ENCODE measurements at regions not wholly inside any gene's neighbourhood (a gene's known extent, or its start where the extent isn't known, plus 50 kb on each side); places are given as distances from the start of the nearest gene placed in this dataset.
"Not testable (repeated sequence)": the region's sequence is repeated elsewhere in the genome, so short reads cannot be mapped to it uniquely, and the experiment has no call there.

DNA sequence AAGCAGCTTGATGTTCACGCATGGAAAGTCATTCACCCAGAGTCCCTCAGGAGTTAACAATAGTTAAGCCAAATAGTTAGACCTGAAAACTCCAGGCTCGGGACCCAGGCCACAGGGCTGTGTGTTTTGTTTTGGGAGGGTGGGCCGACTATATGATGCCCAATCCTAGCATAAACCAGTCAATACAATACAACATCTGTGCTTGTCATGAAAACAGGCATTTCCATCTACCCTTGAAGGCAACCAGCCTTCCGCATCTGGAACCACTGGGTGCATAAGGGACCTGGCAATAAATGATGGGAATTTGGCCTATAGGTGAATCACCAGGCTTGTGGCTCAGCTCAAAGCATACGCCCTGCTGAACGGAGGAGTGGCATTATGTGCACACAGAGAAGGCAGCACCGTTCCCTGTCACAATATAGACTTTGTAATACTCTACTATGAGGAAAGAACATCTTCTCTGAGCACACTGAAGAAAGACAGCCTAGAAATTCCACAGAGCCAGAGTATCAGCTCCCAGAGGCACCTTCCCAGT lies 91.0 kb upstream of the FOXN3 start:
- Histone ChIP-seq H3K27me3 (ENCODE audit: control insufficient read depth in 2 of 2, insufficient read depth in 2 of 2, low read length in 2 of 2) (no peaks in the 10 kb centered on the region), H3K27ac (ENCODE audit: low read depth in 1 of 2, low read length in 2 of 2) (no peak overlapping the region), H4K20me1 (ENCODE audit: insufficient read depth, low read length) (peaks cover 16% of the 10 kb centered on the region), H3K4me1 (ENCODE audit: control insufficient read depth in 1 of 2, insufficient read depth in 2 of 2, low read length in 2 of 2) (peaks cover 43 to 57% of the 10 kb centered on the region in 2 donors), H3K9me3 (replicated peaks in 1 of 2; ENCODE audit: control insufficient read depth in 1 of 2, insufficient read depth in 1 of 2, low read length in 2 of 2) (no peaks in the 10 kb centered on the region), H3K36me3 (replicated peaks in 1 of 2; ENCODE audit: control insufficient read depth in 1 of 2, insufficient read depth in 2 of 2, low read length in 2 of 2) (peaks cover 0 to 4% of the 10 kb centered on the region in 2 donors), H3K79me2 (ENCODE audit: insufficient read depth, low read length) (peaks cover 54% of the 10 kb centered on the region), H2AFZ (ENCODE audit: insufficient read depth, low read depth, low read length, poor library complexity, severe bottlenecking) (no peak overlapping the region), H3K9ac (ENCODE audit: insufficient read depth, low read length, poor library complexity, severe bottlenecking) (no peak overlapping the region), H3K4me3 (replicated peaks in 1 of 3; ENCODE audit: low read depth in 2 of 3, low read length in 3 of 3) (no peak overlapping the region), H3K4me2 (replicated peaks; ENCODE audit: extremely low read depth, low read length, poor library complexity, severe bottlenecking) (no peak overlapping the region)
- peaks cover 25 to 43% of the 10 kb centered on the region in 2 donors for H3K36me3 Mint-ChIP-seq
- no CpG with 5 or more reads among the region's 7 CpGs for WGBS (ENCODE audit: insufficient coverage)
- H3K27me3 Mint-ChIP-seq (ENCODE audit: low read depth in 3 of 3): peaks cover 0 to 2% (median 0%) of the 10 kb centered on the region in 3 donors
- H3K4me1 Mint-ChIP-seq: peaks cover 72% of the 10 kb centered on the region
- DNase-seq: no peak
- H3K4me3 Mint-ChIP-seq: no peak overlapping the region
- intact Hi-C loops (cut with micrococcal nuclease): no loop called here
- TF ChIP-seq, protein P1, sequence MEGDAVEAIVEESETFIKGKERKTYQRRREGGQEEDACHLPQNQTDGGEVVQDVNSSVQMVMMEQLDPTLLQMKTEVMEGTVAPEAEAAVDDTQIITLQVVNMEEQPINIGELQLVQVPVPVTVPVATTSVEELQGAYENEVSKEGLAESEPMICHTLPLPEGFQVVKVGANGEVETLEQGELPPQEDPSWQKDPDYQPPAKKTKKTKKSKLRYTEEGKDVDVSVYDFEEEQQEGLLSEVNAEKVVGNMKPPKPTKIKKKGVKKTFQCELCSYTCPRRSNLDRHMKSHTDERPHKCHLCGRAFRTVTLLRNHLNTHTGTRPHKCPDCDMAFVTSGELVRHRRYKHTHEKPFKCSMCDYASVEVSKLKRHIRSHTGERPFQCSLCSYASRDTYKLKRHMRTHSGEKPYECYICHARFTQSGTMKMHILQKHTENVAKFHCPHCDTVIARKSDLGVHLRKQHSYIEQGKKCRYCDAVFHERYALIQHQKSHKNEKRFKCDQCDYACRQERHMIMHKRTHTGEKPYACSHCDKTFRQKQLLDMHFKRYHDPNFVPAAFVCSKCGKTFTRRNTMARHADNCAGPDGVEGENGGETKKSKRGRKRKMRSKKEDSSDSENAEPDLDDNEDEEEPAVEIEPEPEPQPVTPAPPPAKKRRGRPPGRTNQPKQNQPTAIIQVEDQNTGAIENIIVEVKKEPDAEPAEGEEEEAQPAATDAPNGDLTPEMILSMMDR (IDR thresholded peaks at IDR 0.05): no peak
- H3K9me3 Mint-ChIP-seq: peaks cover 0 to 3% (median 0%) of the 10 kb centered on the region in 7 donors
- H3K27ac Mint-ChIP-seq: peak overlapping the region in 2 of 7 donors; percentile 7 to 38

DNA sequence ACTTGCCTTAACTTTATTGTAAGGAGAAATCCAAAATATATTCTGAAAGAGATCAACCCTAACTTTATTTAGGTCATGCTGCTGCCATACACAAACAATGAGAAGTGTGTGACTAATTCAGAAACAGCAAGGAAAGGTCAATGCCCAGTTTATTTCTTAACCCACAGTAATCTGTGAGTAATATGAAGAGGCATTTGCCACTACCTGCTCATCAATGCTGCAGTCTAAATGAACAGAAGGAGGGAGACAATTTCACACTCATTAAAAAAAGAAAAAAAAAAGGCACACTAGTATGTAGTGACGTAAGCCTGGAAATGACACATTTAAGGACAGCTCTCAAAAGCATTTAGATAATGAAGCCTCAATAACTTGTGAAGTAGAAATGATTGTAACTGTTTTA lies 90.5 kb upstream of the FOXN3 start:
- Histone ChIP-seq H3K27ac (ENCODE audit: low read depth in 1 of 2, low read length in 2 of 2) (no peak overlapping the region), H3K4me1 (ENCODE audit: control insufficient read depth in 1 of 2, insufficient read depth in 2 of 2, low read length in 2 of 2) (peaks cover 43 to 60% of the 10 kb centered on the region in 2 donors), H3K27me3 (ENCODE audit: control insufficient read depth in 2 of 2, insufficient read depth in 2 of 2, low read length in 2 of 2) (no peaks in the 10 kb centered on the region), H3K9me3 (replicated peaks in 1 of 2; ENCODE audit: control insufficient read depth in 1 of 2, insufficient read depth in 1 of 2, low read length in 2 of 2) (no peaks in the 10 kb centered on the region), H3K36me3 (replicated peaks in 1 of 2; ENCODE audit: control insufficient read depth in 1 of 2, insufficient read depth in 2 of 2, low read length in 2 of 2) (peaks cover 0 to 5% of the 10 kb centered on the region in 2 donors), H3K79me2 (ENCODE audit: insufficient read depth, low read length) (peaks cover 56% of the 10 kb centered on the region), H2AFZ (ENCODE audit: insufficient read depth, low read depth, low read length, poor library complexity, severe bottlenecking) (no peak overlapping the region), H3K9ac (ENCODE audit: insufficient read depth, low read length, poor library complexity, severe bottlenecking) (no peak overlapping the region), H3K4me3 (replicated peaks in 1 of 3; ENCODE audit: low read depth in 2 of 3, low read length in 3 of 3) (no peak overlapping the region), H4K20me1 (ENCODE audit: insufficient read depth, low read length) (peaks cover 20% of the 10 kb centered on the region), H3K4me2 (replicated peaks; ENCODE audit: extremely low read depth, low read length, poor library complexity, severe bottlenecking) (no peak overlapping the region)
- peak overlapping the region in 2 of 7 donors; percentile 2 to 22 for H3K27ac Mint-ChIP-seq
- intact Hi-C loops (cut with micrococcal nuclease): no loop called here
- peaks cover 0 to 3% (median 0%) of the 10 kb centered on the region in 7 donors for H3K9me3 Mint-ChIP-seq
- TF ChIP-seq, protein P1 (IDR thresholded peaks at IDR 0.05): no peak
- DNase-seq: peak in 2 of 3 donors; percentile 42 to 52
- peaks cover 27 to 47% of the 10 kb centered on the region in 2 donors for H3K36me3 Mint-ChIP-seq
- peaks cover 75% of the 10 kb centered on the region for H3K4me1 Mint-ChIP-seq
- H3K27me3 Mint-ChIP-seq (ENCODE audit: low read depth in 3 of 3): peaks cover 0 to 2% (median 0%) of the 10 kb centered on the region in 3 donors
- no CpG with 5 or more reads among the region's 1 CpG for WGBS (ENCODE audit: insufficient coverage)
- no peak overlapping the region for H3K4me3 Mint-ChIP-seq

DNA sequence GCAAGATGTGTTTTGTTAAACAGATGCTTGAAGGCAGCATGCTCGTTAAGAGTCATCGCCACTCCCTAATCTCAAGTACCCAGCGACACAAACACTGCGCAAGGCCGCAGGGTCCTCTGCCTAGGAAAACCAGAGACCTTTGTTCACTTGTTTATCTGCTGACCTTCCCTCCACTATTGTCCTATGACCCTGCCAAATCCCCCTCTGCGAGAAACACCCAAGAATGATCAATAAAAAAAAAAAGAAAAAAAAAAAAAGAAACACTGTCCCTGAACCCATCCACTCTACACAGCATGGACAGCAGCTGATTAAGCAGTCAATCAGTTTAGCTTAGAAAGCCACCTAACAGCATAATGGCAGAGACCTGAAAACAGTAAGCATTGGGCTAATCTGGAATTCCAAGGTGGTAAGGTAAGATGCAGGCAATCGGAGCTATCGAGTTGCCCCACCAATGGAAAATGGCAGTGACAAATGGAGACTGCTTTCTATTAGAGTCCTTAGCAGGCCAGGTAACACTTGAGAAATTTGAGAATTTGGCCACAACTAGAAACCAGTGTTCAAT lies 89.9 kb upstream of the FOXN3 start:
- H3K9me3 Mint-ChIP-seq; H3K4me3 ChIP-seq (replicated peaks in 1 of 3; ENCODE audit: low read depth in 2 of 3, low read length in 3 of 3); H3K4me2 ChIP-seq (replicated peaks; ENCODE audit: extremely low read depth, low read length, poor library complexity, severe bottlenecking); H2AFZ ChIP-seq (ENCODE audit: insufficient read depth, low read depth, low read length, poor library complexity, severe bottlenecking); H3K27ac ChIP-seq (ENCODE audit: low read depth in 1 of 2, low read length in 2 of 2); H3K36me3 ChIP-seq (replicated peaks in 1 of 2; ENCODE audit: control insufficient read depth in 1 of 2, insufficient read depth in 2 of 2, low read length in 2 of 2); H3K9me3 ChIP-seq (replicated peaks in 1 of 2; ENCODE audit: control insufficient read depth in 1 of 2, insufficient read depth in 1 of 2, low read length in 2 of 2); H3K27me3 ChIP-seq (ENCODE audit: control insufficient read depth in 2 of 2, insufficient read depth in 2 of 2, low read length in 2 of 2); H3K9ac ChIP-seq (ENCODE audit: insufficient read depth, low read length, poor library complexity, severe bottlenecking); H3K4me3 Mint-ChIP-seq; H3K27me3 Mint-ChIP-seq (ENCODE audit: low read depth in 3 of 3); DNase-seq; intact Hi-C loops (cut with micrococcal nuclease): not testable (repeated sequence)
- peaks cover 24 to 45% of the 10 kb centered on the region in 2 donors for H3K36me3 Mint-ChIP-seq
- peaks cover 72% of the 10 kb centered on the region for H3K4me1 Mint-ChIP-seq
- 93% methylated on average over 2 of the region's 8 CpGs for WGBS (ENCODE audit: insufficient coverage)
- Histone ChIP-seq H4K20me1 (ENCODE audit: insufficient read depth, low read length) (peaks cover 20% of the 10 kb centered on the region), H3K79me2 (ENCODE audit: insufficient read depth, low read length) (peaks cover 56% of the 10 kb centered on the region), H3K4me1 (ENCODE audit: control insufficient read depth in 1 of 2, insufficient read depth in 2 of 2, low read length in 2 of 2) (peaks cover 43 to 60% of the 10 kb centered on the region in 2 donors)
- H3K27ac Mint-ChIP-seq: peak overlapping the region in 2 of 7 donors; percentile 10 to 54
